SK-N-SH treated with all-trans-retinoic acid at 6 μM for 48 hours (cell line): ENCODE measurements at regions not wholly inside any gene's neighbourhood (a gene's known extent, or its start where the extent isn't known, plus 50 kb on each side); places are given as distances from the start of the nearest gene placed in this dataset.

Experiments used
- ATAC-seq: fragments of 200-7000 bp; cut with Tn5 transposase; 3 replicates; pipeline ENCODE4 v1.9.1; 2020; ENCODE audit warnings: mild to moderate bottlenecking, moderate library complexity
- ARNTL ChIP-seq: fragments of 450-650 bp; formaldehyde crosslinking; IDR thresholded peaks from 2 replicates; pipeline ENCODE4 v1.5.0; 2020; ENCODE audit warnings: low read depth, mild to moderate bottlenecking, moderate library complexity, borderline replicate concordance
- BACH2 ChIP-seq: fragments of 250-450 bp; sonication (Bioruptor Pico); IDR thresholded peaks from 2 replicates; pipeline ENCODE4 v1.9.0; 2021; ENCODE audit warnings: mild to moderate bottlenecking, borderline replicate concordance
- CSDC2 ChIP-seq: fragments of 250-450 bp; sonication (Bioruptor Pico); IDR thresholded peaks from 2 replicates; pipeline ENCODE4 v1.5.0; 2020; ENCODE audit warnings: mild to moderate bottlenecking, moderate library complexity
- CSRNP3 ChIP-seq: fragments of 250-450 bp; sonication (Bioruptor Pico); IDR thresholded peaks from 2 replicates; pipeline ENCODE4 v1.5.1; 2021; ENCODE audit warnings: mild to moderate bottlenecking, moderate library complexity
- ESRRG ChIP-seq: fragments of 250-450 bp; sonication (Bioruptor Pico); IDR thresholded peaks from 2 replicates; pipeline ENCODE4 v1.6.1; 2021; ENCODE audit warnings: mild to moderate bottlenecking
- GLIS3 ChIP-seq: fragments of 250-450 bp; sonication (Bioruptor Pico); IDR thresholded peaks from 2 replicates; pipeline ENCODE4 v1.5.0; 2020; ENCODE audit warnings: mild to moderate bottlenecking, moderate library complexity
- ISL1 ChIP-seq: fragments of 250-450 bp; sonication (Bioruptor Pico); IDR thresholded peaks from 2 replicates; pipeline ENCODE4 v2.1.2; 2022; ENCODE audit warnings: mild to moderate bottlenecking, moderate library complexity
- OSR1 ChIP-seq: fragments of 250-450 bp; sonication (Bioruptor Pico); IDR thresholded peaks from 2 replicates; pipeline ENCODE4 v1.8.0; 2022; ENCODE audit warnings: moderate library complexity, mild to moderate bottlenecking, inconsistent platforms
- PATZ1 ChIP-seq: fragments of 250-450 bp; sonication (Bioruptor Pico); IDR thresholded peaks from 2 replicates; pipeline ENCODE4 v1.8.0; 2020; ENCODE audit warnings: mild to moderate bottlenecking, moderate library complexity, borderline replicate concordance
- POU6F1 ChIP-seq: fragments of 250-450 bp; sonication (Bioruptor Pico); IDR thresholded peaks from 2 replicates; pipeline ENCODE4 v1.8.0; 2021; ENCODE audit warnings: low read depth, mild to moderate bottlenecking, moderate library complexity, borderline replicate concordance
- PPARA ChIP-seq: fragments of 250-450 bp; sonication (Bioruptor Pico); IDR thresholded peaks from 2 replicates; pipeline ENCODE4 v1.5.0; 2020; ENCODE audit warnings: mild to moderate bottlenecking, borderline replicate concordance
- RARB ChIP-seq: fragments of 250-450 bp; sonication (Bioruptor Pico); IDR thresholded peaks from 2 replicates; pipeline ENCODE4 v1.8.0; 2021; ENCODE audit warnings: mild to moderate bottlenecking, moderate library complexity
- SNAI2 ChIP-seq: fragments of 250-450 bp; sonication (Bioruptor Pico); IDR thresholded peaks from 2 replicates; pipeline ENCODE4 v1.5.0; 2020; ENCODE audit warnings: mild to moderate bottlenecking, moderate library complexity
- TCF4 ChIP-seq: fragments of 250-450 bp; sonication (Bioruptor Pico); IDR thresholded peaks from 2 replicates; pipeline ENCODE4 v1.8.0; 2021; ENCODE audit warnings: mild to moderate bottlenecking, moderate library complexity, borderline replicate concordance
- TSHZ2 ChIP-seq: fragments of 250-450 bp; sonication (Bioruptor Pico); IDR thresholded peaks from 2 replicates; pipeline ENCODE4 v1.5.0; 2020; ENCODE audit warnings: mild to moderate bottlenecking, moderate library complexity
- ZC3H10 ChIP-seq: fragments of 250-450 bp; sonication (Bioruptor Pico); IDR thresholded peaks from 2 replicates; pipeline ENCODE4 v1.5.1; 2021; ENCODE audit warnings: mild to moderate bottlenecking, moderate library complexity
- ZFP30 ChIP-seq: fragments of 450-650 bp; formaldehyde crosslinking; IDR thresholded peaks from 2 replicates; pipeline ENCODE4 v1.5.0; 2022; ENCODE audit warnings: mild to moderate bottlenecking, moderate library complexity
- ZNF565 ChIP-seq: fragments of 450-650 bp; formaldehyde crosslinking; conservative IDR thresholded peaks from 2 replicates; pipeline ENCODE4 v1.5.0; 2020; ENCODE audit warnings: low read depth, mild to moderate bottlenecking, moderate library complexity
- ZNF70 ChIP-seq: fragments of 450-650 bp; formaldehyde crosslinking; IDR thresholded peaks from 2 replicates; pipeline ENCODE4 v1.5.0; 2020; ENCODE audit warnings: mild to moderate bottlenecking, moderate library complexity
- ZNF8 ChIP-seq: fragments of 450-650 bp; formaldehyde crosslinking; IDR thresholded peaks from 2 replicates; pipeline ENCODE4 v1.5.0; 2020; ENCODE audit warnings: mild to moderate bottlenecking, moderate library complexity

- TF ChIP-seq PATZ1 (CRISPR knock-in tag) = no peak
- no peak for TF ChIP-seq ZNF565 (CRISPR knock-in tag)
- TF ChIP-seq ZFP30 (CRISPR knock-in tag) = no peak
- no peak for TF ChIP-seq PPARA
- TF ChIP-seq SNAI2 (CRISPR knock-in tag) = 0 out of 2 replicates have a peak, but pooled peaks have one; percentile 36
- 0 out of 2 replicates have a peak, but pooled peaks have one; percentile 46 for TF ChIP-seq CSRNP3 (CRISPR knock-in tag)
- TF ChIP-seq RARB (CRISPR knock-in tag) = no peak
Observed at GRCh38 chr16:64481497-64481896, 640.4 kb downstream of the CDH11 start (continued).

GRCh38 chr16:64478252-64478906 is 643.5 kb downstream of the CDH11 start:
- peak; percentile 90 for ATAC-seq
- no peak for TF ChIP-seq OSR1 (CRISPR knock-in tag)
- TF ChIP-seq ISL1 (CRISPR knock-in tag) = peak; percentile 85

- TF ChIP-seq ZC3H10 (CRISPR knock-in tag) (no peak), RARB (CRISPR knock-in tag) (no peak), BACH2 (no peak), GLIS3 (CRISPR knock-in tag) (no peak), ARNTL (CRISPR knock-in tag) (no peak), ZNF70 (no peak), ISL1 (CRISPR knock-in tag) (no peak), ESRRG (CRISPR knock-in tag) (no peak), CSDC2 (CRISPR knock-in tag) (no peak), TCF4 (CRISPR knock-in tag) (no peak), CSRNP3 (CRISPR knock-in tag) (no peak), TSHZ2 (CRISPR knock-in tag) (no peak)
- no peak for ATAC-seq
Observed at GRCh38 chr16:64475627-64476351, 646.1 kb downstream of the CDH11 start.

GRCh38 chr16:64470916-64471315 is 650.9 kb downstream of the CDH11 start:
- no peak for ATAC-seq
- TF ChIP-seq ZC3H10 (CRISPR knock-in tag) (no peak), ZNF565 (CRISPR knock-in tag) (no peak), RARB (CRISPR knock-in tag) (no peak), PATZ1 (CRISPR knock-in tag) (no peak), SNAI2 (CRISPR knock-in tag) (no peak), POU6F1 (CRISPR knock-in tag) (no peak), ZNF8 (CRISPR knock-in tag) (no peak), BACH2 (no peak)
